ENCODE measurements at regions not wholly inside any gene's neighbourhood (a gene's known extent, or its start where the extent isn't known, plus 50 kb on each side); places are given as distances from the start of the nearest gene placed in this dataset.

GRCh38 chr4:111028795-111029194, 405.9 kb upstream of the PITX2 start:
- no peaks in the 10 kb centered on the region for H3K9me3 ChIP-seq (ENCODE audit: low read depth)
- no peak overlapping the region for H3K4me2 ChIP-seq
- H3K27me3 ChIP-seq: no peaks in the 10 kb centered on the region
- H3K27ac ChIP-seq: no peak overlapping the region
- no peak overlapping the region for H2AFZ ChIP-seq
- H3K36me3 ChIP-seq (replicated peaks; ENCODE audit: insufficient read depth, low read depth): no peaks in the 10 kb centered on the region
- no peak for TF ChIP-seq EZH2phosphoT487 (IDR thresholded peaks at IDR 0.05; ENCODE audit: low read depth, severe bottlenecking, unreplicated experiment)
- no peak for TF ChIP-seq CTCF (IDR thresholded peaks at IDR 0.05; ENCODE audit: poor library complexity)
- no peak for TF ChIP-seq EZH2 (IDR thresholded peaks at IDR 0.05; ENCODE audit: borderline replicate concordance)
- 81% methylated on average over 1 of the region's 1 CpG for WGBS (ENCODE audit: low lambda C conversion rate, missing lambda C conversion rate)
- no peaks in the 10 kb centered on the region for H4K20me1 ChIP-seq (ENCODE audit: insufficient read depth, poor library complexity, severe bottlenecking)
- no peaks in the 10 kb centered on the region for H3K9me2 ChIP-seq (replicated peaks; ENCODE audit: insufficient read depth)
- H3K79me2 ChIP-seq: no peaks in the 10 kb centered on the region
- no peak overlapping the region for H3K4me3 ChIP-seq
- H3K4me1 ChIP-seq (ENCODE audit: insufficient read depth): no peaks in the 10 kb centered on the region
- DNase-seq (ENCODE audit: low spot score): no peak

GRCh38 chr4:111031001-111031579, 408.2 kb upstream of the PITX2 start:
- WGBS (ENCODE audit: low lambda C conversion rate, missing lambda C conversion rate): 73% methylated on average over 1 of the region's 1 CpG
- H3K4me1 ChIP-seq (ENCODE audit: insufficient read depth): no peaks in the 10 kb centered on the region
- TF ChIP-seq EZH2 (IDR thresholded peaks at IDR 0.05; ENCODE audit: borderline replicate concordance): no peak
- TF ChIP-seq EZH2phosphoT487 (IDR thresholded peaks at IDR 0.05; ENCODE audit: low read depth, severe bottlenecking, unreplicated experiment): no peak
- no peak for TF ChIP-seq CTCF (IDR thresholded peaks at IDR 0.05; ENCODE audit: poor library complexity)
- H3K36me3 ChIP-seq (replicated peaks; ENCODE audit: insufficient read depth, low read depth): no peaks in the 10 kb centered on the region
- no peak overlapping the region for H2AFZ ChIP-seq
- no peak overlapping the region for H3K27ac ChIP-seq
- no peak overlapping the region for H3K4me2 ChIP-seq
- no peak for DNase-seq (ENCODE audit: low spot score)
- no peaks in the 10 kb centered on the region for H4K20me1 ChIP-seq (ENCODE audit: insufficient read depth, poor library complexity, severe bottlenecking)
- H3K9me2 ChIP-seq (replicated peaks; ENCODE audit: insufficient read depth): no peaks in the 10 kb centered on the region
- no peaks in the 10 kb centered on the region for H3K9me3 ChIP-seq (ENCODE audit: low read depth)
- H3K79me2 ChIP-seq: no peaks in the 10 kb centered on the region
- H3K4me3 ChIP-seq: no peak overlapping the region
- H3K27me3 ChIP-seq: no peaks in the 10 kb centered on the region

DNA sequence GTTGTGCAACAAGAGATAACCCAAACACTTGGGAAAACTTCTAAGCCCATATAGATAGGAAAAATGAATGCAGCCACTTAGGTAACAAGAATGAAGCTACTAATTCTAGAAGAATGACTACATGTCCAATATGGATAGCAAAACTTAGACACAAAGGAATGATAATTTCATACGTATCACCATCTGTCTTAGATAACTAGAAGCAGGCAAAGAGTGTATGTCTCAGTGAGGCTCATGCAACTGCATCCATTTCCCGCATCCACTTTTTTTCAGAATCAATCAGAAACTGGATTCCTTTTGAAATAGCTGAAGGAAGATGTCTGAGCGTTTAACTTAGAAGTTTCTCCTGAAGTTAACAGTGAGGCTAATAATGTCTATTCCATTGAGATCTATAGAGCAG, 408.7 kb upstream of the PITX2 start:
- 81% methylated on average over 3 of the region's 3 CpGs for WGBS (ENCODE audit: low lambda C conversion rate, missing lambda C conversion rate)
- Histone ChIP-seq H3K27me3 (no peaks in the 10 kb centered on the region), H3K9me2 (replicated peaks; ENCODE audit: insufficient read depth) (no peaks in the 10 kb centered on the region), H3K27ac (no peak overlapping the region), H3K4me1 (ENCODE audit: insufficient read depth) (no peaks in the 10 kb centered on the region), H3K79me2 (no peaks in the 10 kb centered on the region), H2AFZ (no peak overlapping the region), H3K36me3 (replicated peaks; ENCODE audit: insufficient read depth, low read depth) (no peaks in the 10 kb centered on the region), H3K9me3 (ENCODE audit: low read depth) (no peaks in the 10 kb centered on the region), H3K4me3 (no peak overlapping the region), H3K4me2 (no peak overlapping the region), H4K20me1 (ENCODE audit: insufficient read depth, poor library complexity, severe bottlenecking) (no peaks in the 10 kb centered on the region)
- no peak for TF ChIP-seq EZH2phosphoT487 (IDR thresholded peaks at IDR 0.05; ENCODE audit: low read depth, severe bottlenecking, unreplicated experiment)
- no peak for TF ChIP-seq EZH2 (IDR thresholded peaks at IDR 0.05; ENCODE audit: borderline replicate concordance)
- DNase-seq (ENCODE audit: low spot score): no peak

GRCh38 chr4:111037591-111038360, 414.9 kb upstream of the PITX2 start:
- H3K4me2 ChIP-seq: no peak overlapping the region
- no peak overlapping the region for H3K4me3 ChIP-seq
- H3K9me2 ChIP-seq (replicated peaks; ENCODE audit: insufficient read depth): no peaks in the 10 kb centered on the region
- H3K4me1 ChIP-seq (ENCODE audit: insufficient read depth): peaks cover 1% of the 10 kb centered on the region
- H3K79me2 ChIP-seq: no peaks in the 10 kb centered on the region
- no peak overlapping the region for H3K27ac ChIP-seq
- no peaks in the 10 kb centered on the region for H4K20me1 ChIP-seq (ENCODE audit: insufficient read depth, poor library complexity, severe bottlenecking)
- WGBS (ENCODE audit: low lambda C conversion rate, missing lambda C conversion rate): 62% methylated on average over 7 of the region's 7 CpGs
- no peak overlapping the region for H2AFZ ChIP-seq
- no peaks in the 10 kb centered on the region for H3K27me3 ChIP-seq
- DNase-seq (ENCODE audit: low spot score): no peak
- no peaks in the 10 kb centered on the region for H3K9me3 ChIP-seq (ENCODE audit: low read depth)
- no peaks in the 10 kb centered on the region for H3K36me3 ChIP-seq (replicated peaks; ENCODE audit: insufficient read depth, low read depth)
- no peak for TF ChIP-seq EZH2 (IDR thresholded peaks at IDR 0.05; ENCODE audit: borderline replicate concordance)
